K562 (cell line): ENCODE measurements at regions not wholly inside any gene's neighbourhood (a gene's known extent, or its start where the extent isn't known, plus 50 kb on each side); places are given as distances from the start of the nearest gene placed in this dataset.
A peak's percentile ranks its signal among the peaks of the same experiment; 100 is the strongest.

Experiments
- ADNP ChIP-seq: fragments of 200-800 bp; sonication (Bioruptor generic); IDR thresholded peaks from 2 replicates; pipeline ENCODE4 v1.6.1; 2016; ENCODE audit warnings: missing genetic modification characterization, missing compliant biosample characterization
- CEBPG ChIP-seq, 3 experiments: fragments of 200-800 bp in 1 of 3; sonication (Bioruptor generic) in 1 of 3; sonication (generic) in 1 of 3; formaldehyde crosslinking in 1 of 3; IDR thresholded peaks in 2 of 3; conservative IDR thresholded peaks in 1 of 3; 2 replicates each; pipeline versions ENCODE4 v1.6.1 to v1.8.0; 2016 to 2022; ENCODE audit warnings: missing compliant biosample characterization in 2 of 3, missing genetic modification characterization in 2 of 3, mild to moderate bottlenecking in 1 of 3, missing genetic modification reagents in 1 of 3
- GABPA ChIP-seq: fragments of 200-800 bp; sonication (Bioruptor generic); conservative IDR thresholded peaks from 2 replicates; pipeline ENCODE4 v1.6.1; 2016; ENCODE audit warnings: low read depth, missing genetic modification characterization, missing compliant biosample characterization
- KAT7 ChIP-seq: sonication (generic); formaldehyde crosslinking; IDR thresholded peaks from 2 replicates; pipeline ENCODE4 v1.8.0; 2022; ENCODE audit warnings: missing genetic modification reagents, mild to moderate bottlenecking, borderline replicate concordance
- MAFG ChIP-seq: fragments of 450-650 bp; conservative IDR thresholded peaks from 2 replicates; pipeline ENCODE4 v1.6.1; 2016; ENCODE audit warnings: missing genetic modification characterization, missing compliant biosample characterization
- NR4A1 ChIP-seq, 2 experiments: fragments of 250-450 bp in 1 of 2; fragments of 450-650 bp in 1 of 2; sonication (Bioruptor Pico) in 1 of 2; IDR thresholded peaks; 2 replicates each; pipeline versions ENCODE4 v1.4.0 to v1.6.1; 2016 to 2020; ENCODE audit warnings: mild to moderate bottlenecking in 2 of 2, missing compliant biosample characterization in 1 of 2, missing genetic modification characterization in 1 of 2, moderate library complexity in 1 of 2
- NRF1 ChIP-seq, 2 experiments: fragments of 450-650 bp; IDR thresholded peaks in 1 of 2; conservative IDR thresholded peaks in 1 of 2; 2 replicates each; pipeline ENCODE4 v1.6.1; 2014; ENCODE audit warnings: mild to moderate bottlenecking in 2 of 2
- PHB2 ChIP-seq: fragments of 450-650 bp; IDR thresholded peaks from 2 replicates; pipeline ENCODE4 v1.6.1; 2017; ENCODE audit warnings: low read depth
- POLR3G ChIP-seq: IDR thresholded peaks from 2 replicates; pipeline ENCODE4 v1.6.1; 2011; ENCODE audit not compliant: insufficient read length, insufficient replicate concordance; ENCODE audit errors: extremely low read depth
- PTRF ChIP-seq: fragments of 450-650 bp; IDR thresholded peaks from 2 replicates; pipeline ENCODE4 v1.6.1; 2016; ENCODE audit warnings: mild to moderate bottlenecking, missing genetic modification characterization, missing compliant biosample characterization
- PTTG1 ChIP-seq: fragments of 450-650 bp; IDR thresholded peaks from 2 replicates; pipeline ENCODE4 v1.6.1; 2016; ENCODE audit warnings: low read depth, mild to moderate bottlenecking, missing genetic modification characterization, missing compliant biosample characterization
- TOE1 ChIP-seq, 2 experiments: fragments of 450-650 bp in 1 of 2; sonication (generic) in 1 of 2; formaldehyde crosslinking in 1 of 2; IDR thresholded peaks; 2 replicates each; pipeline versions ENCODE4 v1.7.1 to v1.8.0; 2016 to 2022; ENCODE audit warnings: borderline replicate concordance in 2 of 2, mild to moderate bottlenecking in 2 of 2, antibody characterized with exemption in 1 of 2, inconsistent platforms in 1 of 2, low read depth in 1 of 2, missing genetic modification reagents in 1 of 2, moderate library complexity in 1 of 2
- TRIM25 ChIP-seq: fragments of 450-650 bp; IDR thresholded peaks from 2 replicates; pipeline ENCODE4 v1.7.0; 2016; ENCODE audit warnings: borderline replicate concordance
- ZC3H8 ChIP-seq: fragments of 450-650 bp; IDR thresholded peaks from 2 replicates; pipeline ENCODE4 v1.6.1; 2017
- ZNF143 ChIP-seq: sonication (generic); formaldehyde crosslinking; IDR thresholded peaks from 2 replicates; pipeline ENCODE4 v1.9.0; 2022; ENCODE audit warnings: mild to moderate bottlenecking, missing genetic modification reagents
- ZNF212 ChIP-seq: fragments of 450-650 bp; formaldehyde crosslinking; IDR thresholded peaks from 2 replicates; pipeline ENCODE4 v1.4.0; 2020; ENCODE audit warnings: mild to moderate bottlenecking
- ZNF644 ChIP-seq: fragments of 200-800 bp; sonication (Bioruptor generic); IDR thresholded peaks from 2 replicates; pipeline ENCODE4 v1.6.1; 2016; ENCODE audit warnings: low read depth, missing genetic modification characterization, missing compliant biosample characterization
- ZSCAN29 ChIP-seq: fragments of 450-650 bp; IDR thresholded peaks from 2 replicates; pipeline ENCODE4 v1.6.1; 2017
- TF ChIP-seq, protein P1 (sequence below): sonication (generic); formaldehyde crosslinking; IDR thresholded peaks from 2 replicates; pipeline ENCODE4 v1.9.0; 2022; ENCODE audit warnings: mild to moderate bottlenecking, missing genetic modification reagents
- TF ChIP-seq, protein P2 (sequence below): IDR thresholded peaks from 2 replicates; pipeline ENCODE4 v1.6.1; 2011; ENCODE audit not compliant: insufficient read length; ENCODE audit errors: extremely low read depth
- TF ChIP-seq, protein P3 (sequence below): sonication (generic); formaldehyde crosslinking; IDR thresholded peaks from 2 replicates; pipeline ENCODE4 v1.8.1; 2023; ENCODE audit warnings: mild to moderate bottlenecking, missing genetic modification reagents

DNA sequence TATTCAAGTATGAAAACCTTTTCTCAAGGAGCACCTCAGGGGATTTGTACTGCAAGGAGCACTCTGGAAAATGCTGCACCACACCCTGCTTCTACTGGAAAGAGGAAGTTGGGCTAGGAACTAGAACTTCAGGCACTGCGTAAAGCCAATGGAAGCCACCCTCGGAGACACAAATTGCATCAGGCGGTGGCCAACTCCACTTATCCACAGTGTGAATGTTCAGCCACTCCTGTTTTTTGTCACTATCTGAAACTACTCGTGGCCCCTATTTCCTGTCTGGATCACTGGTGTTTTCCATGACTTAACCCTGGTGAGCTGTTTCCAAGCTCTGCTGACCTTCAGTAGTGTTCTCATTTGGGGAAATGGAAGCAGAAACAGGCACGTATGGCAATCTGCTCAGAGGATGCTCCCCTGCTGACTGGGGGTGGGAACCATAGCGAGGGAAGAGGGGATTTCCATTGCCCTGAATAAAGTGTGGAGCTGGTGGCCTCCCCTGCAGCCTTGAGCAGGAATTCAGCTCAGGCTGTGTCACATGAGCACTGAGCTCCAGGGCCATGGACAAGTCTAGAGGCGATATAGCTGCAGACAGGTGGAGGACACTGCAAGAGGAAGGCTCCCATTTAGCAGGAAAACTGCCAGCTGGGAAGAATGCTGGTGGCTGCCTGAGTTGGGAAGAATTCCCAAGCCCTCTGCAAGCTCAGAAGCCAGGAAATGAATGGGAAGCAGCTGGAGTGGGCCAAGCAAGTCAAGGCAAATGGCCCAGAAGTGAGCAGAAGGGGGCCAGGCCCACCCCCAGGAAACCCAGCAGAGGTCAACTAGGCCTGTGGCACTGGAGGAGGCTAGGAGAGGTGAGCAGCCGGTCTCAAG is 50.5 kb upstream of the RAP1B start (continued):
- TF ChIP-seq TRIM25 (no peak), PTRF (tag) (0 out of 2 replicates have a peak, but pooled peaks have one; percentile 41), CEBPG (CRISPR knock-in tag; IDR thresholded peaks at IDR 0.05) (peak; percentile 86), CEBPG (tag; conservative IDR thresholded peaks at IDR 0.05 in 1 of 2, IDR thresholded peaks at IDR 0.05 in 1 of 2) (peak; percentile 75 to 76; a peak in 3 of 4 replicates), ADNP (tag) (no peak), GABPA (tag) (peak; percentile 51), KAT7 (CRISPR knock-in tag) (no peak), ZC3H8 (no peak), NR4A1 (CRISPR knock-in tag; IDR thresholded peaks at IDR 0.05) (no peak), NR4A1 (tag; IDR thresholded peaks at IDR 0.05) (no peak), PTTG1 (tag) (0 out of 2 replicates have a peak, but pooled peaks have one; percentile 26), ZSCAN29 (no peak), TOE1 (IDR thresholded peaks at IDR 0.05; ENCODE audit: borderline replicate concordance) (no peak), TOE1 (CRISPR knock-in tag; IDR thresholded peaks at IDR 0.05; ENCODE audit: borderline replicate concordance, low read depth) (peak; percentile 66; the same call in 1 of the 2 replicates), ZNF212 (no peak), ZNF644 (tag) (no peak), MAFG (tag) (no peak), PHB2 (no peak), POLR3G (no peak), NRF1 (conservative IDR thresholded peaks at IDR 0.05 in 1 of 2, IDR thresholded peaks at IDR 0.05 in 1 of 2) (0 out of 4 replicates have a peak, but pooled peaks of 1 of the 2 experiments have one; percentile 8), ZNF143 (CRISPR knock-in tag) (no peak)
- TF ChIP-seq, protein P1, sequence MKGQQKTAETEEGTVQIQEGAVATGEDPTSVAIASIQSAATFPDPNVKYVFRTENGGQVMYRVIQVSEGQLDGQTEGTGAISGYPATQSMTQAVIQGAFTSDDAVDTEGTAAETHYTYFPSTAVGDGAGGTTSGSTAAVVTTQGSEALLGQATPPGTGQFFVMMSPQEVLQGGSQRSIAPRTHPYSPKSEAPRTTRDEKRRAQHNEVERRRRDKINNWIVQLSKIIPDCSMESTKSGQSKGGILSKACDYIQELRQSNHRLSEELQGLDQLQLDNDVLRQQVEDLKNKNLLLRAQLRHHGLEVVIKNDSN (CRISPR knock-in tag), result peak; percentile 41
- TF ChIP-seq, protein P2, sequence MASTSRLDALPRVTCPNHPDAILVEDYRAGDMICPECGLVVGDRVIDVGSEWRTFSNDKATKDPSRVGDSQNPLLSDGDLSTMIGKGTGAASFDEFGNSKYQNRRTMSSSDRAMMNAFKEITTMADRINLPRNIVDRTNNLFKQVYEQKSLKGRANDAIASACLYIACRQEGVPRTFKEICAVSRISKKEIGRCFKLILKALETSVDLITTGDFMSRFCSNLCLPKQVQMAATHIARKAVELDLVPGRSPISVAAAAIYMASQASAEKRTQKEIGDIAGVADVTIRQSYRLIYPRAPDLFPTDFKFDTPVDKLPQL, result no peak
- TF ChIP-seq, protein P3, sequence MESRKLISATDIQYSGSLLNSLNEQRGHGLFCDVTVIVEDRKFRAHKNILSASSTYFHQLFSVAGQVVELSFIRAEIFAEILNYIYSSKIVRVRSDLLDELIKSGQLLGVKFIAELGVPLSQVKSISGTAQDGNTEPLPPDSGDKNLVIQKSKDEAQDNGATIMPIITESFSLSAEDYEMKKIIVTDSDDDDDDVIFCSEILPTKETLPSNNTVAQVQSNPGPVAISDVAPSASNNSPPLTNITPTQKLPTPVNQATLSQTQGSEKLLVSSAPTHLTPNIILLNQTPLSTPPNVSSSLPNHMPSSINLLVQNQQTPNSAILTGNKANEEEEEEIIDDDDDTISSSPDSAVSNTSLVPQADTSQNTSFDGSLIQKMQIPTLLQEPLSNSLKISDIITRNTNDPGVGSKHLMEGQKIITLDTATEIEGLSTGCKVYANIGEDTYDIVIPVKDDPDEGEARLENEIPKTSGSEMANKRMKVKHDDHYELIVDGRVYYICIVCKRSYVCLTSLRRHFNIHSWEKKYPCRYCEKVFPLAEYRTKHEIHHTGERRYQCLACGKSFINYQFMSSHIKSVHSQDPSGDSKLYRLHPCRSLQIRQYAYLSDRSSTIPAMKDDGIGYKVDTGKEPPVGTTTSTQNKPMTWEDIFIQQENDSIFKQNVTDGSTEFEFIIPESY, result 0 out of 2 replicates have a peak, but pooled peaks have one; percentile 37
